ENCODE measurements at regions not wholly inside any gene's neighbourhood (a gene's known extent, or its start where the extent isn't known, plus 50 kb on each side); places are given as distances from the start of the nearest gene placed in this dataset.

GRCh38 chr2:120896901-120897300, 161.2 kb downstream of the GLI2 start:
- no peak for TF ChIP-seq YY1 (IDR thresholded peaks at IDR 0.05; ENCODE audit: insufficient read depth, insufficient read length)
- TF ChIP-seq ZNF274 (IDR thresholded peaks at IDR 0.05; ENCODE audit: low read depth, low read length), result no peak
